HEK293 (cell line): ENCODE measurements at regions not wholly inside any gene's neighbourhood (a gene's known extent, or its start where the extent isn't known, plus 50 kb on each side); places are given as distances from the start of the nearest gene placed in this dataset.

ENCODE experiments used
- CTCF ChIA-PET: fragments of 350-600 bp; formaldehyde crosslinking; extraction: SDS; loops from one replicate; lab custom pipeline; 2021; ENCODE audit warnings: antibody characterized with exemption; lab: Yijun Ruan, JAX
- POLR2A ChIA-PET: fragments of 300-600 bp; formaldehyde crosslinking; extraction: SDS; loops from one replicate; lab custom pipeline; 2020; ENCODE audit warnings: antibody characterized with exemption, inconsistent platforms; lab: Yijun Ruan, JAX
- H3K27ac ChIP-seq: fragments of 200-500 bp; sonication (Bioruptor generic); 2 replicates; pipeline ENCODE4 v1.5.1; 2014; ENCODE audit warnings: low read depth, low read length, control low read depth, inconsistent platforms; ENCODE audit errors: extremely low read depth
- H3K36me3 ChIP-seq, 2 experiments: fragments of 200-500 bp in 1 of 2; sonication (Bioruptor generic) in 1 of 2; 1 replicate in 1 of 2; 2 replicates in 1 of 2; pipeline ENCODE4 v1.5.1; 2014 to 2017; ENCODE audit warnings: inconsistent platforms in 2 of 2, low read length in 2 of 2; ENCODE audit not compliant: control insufficient read depth in 2 of 2, insufficient read depth in 1 of 2
- H3K4me1 ChIP-seq: fragments of 200-500 bp; sonication (Bioruptor generic); 2 replicates; pipeline ENCODE4 v1.5.1; 2014; ENCODE audit warnings: mild to moderate bottlenecking, low read length, inconsistent platforms; ENCODE audit not compliant: control insufficient read depth, insufficient read depth
- H3K4me3 ChIP-seq: 2 replicates; pipeline ENCODE4 v1.5.1; 2011; ENCODE audit warnings: low read depth, mild to moderate bottlenecking, control low read depth, low read length, moderate library complexity
- H3K9me3 ChIP-seq: fragments of 200-500 bp; sonication (Bioruptor generic); 2 replicates; pipeline ENCODE4 v1.5.1; 2014; ENCODE audit warnings: low read depth, low read length, inconsistent platforms; ENCODE audit not compliant: control insufficient read depth, insufficient read depth
- ELK4 ChIP-seq: IDR thresholded peaks from 2 replicates; pipeline ENCODE4 v1.6.1; 2011; ENCODE audit warnings: mild to moderate bottlenecking, low read depth, low read length, borderline replicate concordance
- HOXC10 ChIP-seq: sonication (generic); formaldehyde crosslinking; IDR thresholded peaks from 2 replicates; pipeline ENCODE4 v1.8.1; 2023; ENCODE audit warnings: mild to moderate bottlenecking, missing genetic modification reagents
- OSR2 ChIP-seq: fragments of 450-650 bp; formaldehyde crosslinking; IDR thresholded peaks from 2 replicates; pipeline ENCODE4 v1.5.1; 2016; ENCODE audit warnings: missing biosample characterization, missing genetic modification characterization
- SCRT2 ChIP-seq: fragments of 450-650 bp; formaldehyde crosslinking; IDR thresholded peaks from 2 replicates; pipeline ENCODE4 v1.5.1; 2016; ENCODE audit warnings: missing biosample characterization, missing genetic modification characterization
- ZBTB11 ChIP-seq: fragments of 450-650 bp; formaldehyde crosslinking; conservative IDR thresholded peaks from 2 replicates; pipeline ENCODE4 v1.5.1; 2016; ENCODE audit warnings: low read depth, missing biosample characterization, missing genetic modification characterization
- ZBTB17 ChIP-seq: fragments of 450-650 bp; formaldehyde crosslinking; IDR thresholded peaks from 2 replicates; pipeline ENCODE4 v1.5.1; 2016; ENCODE audit warnings: missing biosample characterization, missing genetic modification characterization
- ZBTB44 ChIP-seq: fragments of 450-650 bp; IDR thresholded peaks from 2 replicates; pipeline ENCODE4 v1.5.1; 2018; ENCODE audit warnings: missing biosample characterization, mild to moderate bottlenecking, missing genetic modification characterization
- ZBTB48 ChIP-seq: fragments of 450-650 bp; formaldehyde crosslinking; IDR thresholded peaks from 2 replicates; pipeline ENCODE4 v1.5.1; 2016; ENCODE audit warnings: missing biosample characterization, missing genetic modification characterization
- ZFHX2 ChIP-seq: fragments of 450-650 bp; formaldehyde crosslinking; conservative IDR thresholded peaks from 2 replicates; pipeline ENCODE4 v1.5.1; 2016; ENCODE audit warnings: missing biosample characterization, missing genetic modification characterization
- ZFP69B ChIP-seq: fragments of 450-650 bp; formaldehyde crosslinking; IDR thresholded peaks from 2 replicates; pipeline ENCODE4 v1.5.1; 2016; ENCODE audit warnings: missing biosample characterization, missing genetic modification characterization
- ZNF16 ChIP-seq: fragments of 450-650 bp; formaldehyde crosslinking; IDR thresholded peaks from 2 replicates; pipeline ENCODE4 v1.5.1; 2016; ENCODE audit warnings: low read depth, missing biosample characterization, missing genetic modification characterization
- ZNF174 ChIP-seq: fragments of 450-650 bp; formaldehyde crosslinking; IDR thresholded peaks from 2 replicates; pipeline ENCODE4 v1.5.0; 2017; ENCODE audit warnings: missing biosample characterization, mild to moderate bottlenecking, missing genetic modification characterization
- ZNF184 ChIP-seq: fragments of 450-650 bp; IDR thresholded peaks from 2 replicates; pipeline ENCODE4 v1.5.1; 2018; ENCODE audit warnings: missing biosample characterization, mild to moderate bottlenecking, missing genetic modification characterization
- ZNF2 ChIP-seq: fragments of 450-650 bp; formaldehyde crosslinking; IDR thresholded peaks from 2 replicates; pipeline ENCODE4 v1.5.1; 2016; ENCODE audit warnings: missing biosample characterization, missing genetic modification characterization
- ZNF202 ChIP-seq: fragments of 450-650 bp; formaldehyde crosslinking; IDR thresholded peaks from 2 replicates; pipeline ENCODE4 v1.5.1; 2016; ENCODE audit warnings: missing biosample characterization, missing genetic modification characterization, borderline replicate concordance
- ZNF23 ChIP-seq: fragments of 450-650 bp; formaldehyde crosslinking; IDR thresholded peaks from 2 replicates; pipeline ENCODE4 v1.5.1; 2016; ENCODE audit warnings: missing biosample characterization, missing genetic modification characterization, borderline replicate concordance
- ZNF266 ChIP-seq: fragments of 450-650 bp; formaldehyde crosslinking; IDR thresholded peaks from 2 replicates; pipeline ENCODE4 v1.5.1; 2016; ENCODE audit warnings: missing biosample characterization, missing genetic modification characterization, low read depth
- ZNF274 ChIP-seq, 2 experiments: fragments of 200-500 bp in 1 of 2; fragments of 450-650 bp in 1 of 2; sonication (Bioruptor generic) in 1 of 2; formaldehyde crosslinking in 1 of 2; IDR thresholded peaks; 2 replicates each; pipeline versions ENCODE4 v1.5.1 to v1.6.1; 2014 to 2016; ENCODE audit warnings: borderline replicate concordance in 1 of 2, inconsistent platforms in 1 of 2, low read length in 1 of 2, missing biosample characterization in 1 of 2, missing genetic modification characterization in 1 of 2
- ZNF292 ChIP-seq: fragments of 450-650 bp; formaldehyde crosslinking; IDR thresholded peaks from 2 replicates; pipeline ENCODE4 v1.5.1; 2016; ENCODE audit warnings: low read depth, missing biosample characterization, missing genetic modification characterization, borderline replicate concordance
- ZNF394 ChIP-seq: fragments of 450-650 bp; formaldehyde crosslinking; IDR thresholded peaks from 2 replicates; pipeline ENCODE4 v1.5.1; 2016; ENCODE audit warnings: missing biosample characterization, missing genetic modification characterization, mild to moderate bottlenecking, moderate library complexity, borderline replicate concordance
- ZNF423 ChIP-seq: fragments of 450-650 bp; formaldehyde crosslinking; IDR thresholded peaks from 2 replicates; pipeline ENCODE4 v1.5.1; 2016; ENCODE audit warnings: missing biosample characterization, missing genetic modification characterization
- ZNF521 ChIP-seq: fragments of 450-650 bp; formaldehyde crosslinking; IDR thresholded peaks from 2 replicates; pipeline ENCODE4 v1.5.1; 2017; ENCODE audit warnings: missing biosample characterization, mild to moderate bottlenecking, missing genetic modification characterization
- ZNF555 ChIP-seq: fragments of 450-650 bp; formaldehyde crosslinking; conservative IDR thresholded peaks from 2 replicates; pipeline ENCODE4 v1.5.1; 2017; ENCODE audit warnings: missing biosample characterization, mild to moderate bottlenecking, missing genetic modification characterization, inconsistent platforms
- ZNF571 ChIP-seq: fragments of 450-650 bp; formaldehyde crosslinking; IDR thresholded peaks from 2 replicates; pipeline ENCODE4 v1.5.0; 2017; ENCODE audit warnings: missing biosample characterization, missing genetic modification characterization
- ZNF600 ChIP-seq: fragments of 450-650 bp; formaldehyde crosslinking; IDR thresholded peaks from 2 replicates; pipeline ENCODE4 v1.5.1; 2016; ENCODE audit warnings: missing biosample characterization, missing genetic modification characterization
- ZNF624 ChIP-seq: fragments of 450-650 bp; formaldehyde crosslinking; IDR thresholded peaks from 2 replicates; pipeline ENCODE4 v1.5.1; 2017; ENCODE audit warnings: missing biosample characterization, missing genetic modification characterization
- ZSCAN23 ChIP-seq: fragments of 450-650 bp; formaldehyde crosslinking; IDR thresholded peaks from 2 replicates; pipeline ENCODE4 v1.5.1; 2016; ENCODE audit warnings: missing biosample characterization, missing genetic modification characterization
- ZSCAN4 ChIP-seq: fragments of 450-650 bp; formaldehyde crosslinking; IDR thresholded peaks from 2 replicates; pipeline ENCODE4 v1.5.1; 2017; ENCODE audit warnings: missing biosample characterization, missing genetic modification characterization
- ZXDB ChIP-seq: fragments of 450-650 bp; formaldehyde crosslinking; IDR thresholded peaks from 2 replicates; pipeline ENCODE4 v1.5.1; 2016; ENCODE audit warnings: missing biosample characterization, missing genetic modification characterization

GRCh38 chr3:44013967-44014366 lies 227.7 kb upstream of the TOPAZ1 start (continued):
- TF ChIP-seq SCRT2 (no peak), ZNF521 (tag by site-specific recombination) (no peak), ZNF423 (tag by site-specific recombination) (no peak), ZFHX2 (peak; percentile 86), ELK4 (no peak), ZNF202 (tag by site-specific recombination) (no peak), ZNF174 (no peak), HOXC10 (CRISPR knock-in tag) (no peak)

- CTCF ChIA-PET = no interaction called here
- no peak overlapping the region for H3K27ac ChIP-seq
- no peaks in the 10 kb centered on the region for H3K4me1 ChIP-seq
- TF ChIP-seq ZFP69B (tag by site-specific recombination) (no peak), ZNF292 (tag by site-specific recombination) (no peak), ZNF394 (no peak), ZNF23 (tag by site-specific recombination) (no peak), ZNF16 (no peak), ZBTB48 (tag by site-specific recombination) (no peak), ZXDB (tag by site-specific recombination) (no peak), ZNF571 (tag by site-specific recombination) (no peak), ZNF2 (tag by site-specific recombination) (no peak)
- H3K9me3 ChIP-seq = no peaks in the 10 kb centered on the region
- POLR2A ChIA-PET = no interaction called here
- H3K36me3 ChIP-seq = no peaks in the 10 kb centered on the region
- no peak overlapping the region for H3K4me3 ChIP-seq
These were observed 226.5 kb upstream of the TOPAZ1 start for GRCh38 chr3:44015170-44015569.

- POLR2A ChIA-PET = no interaction called here
- H3K4me1 ChIP-seq = no peaks in the 10 kb centered on the region
- no peak overlapping the region for H3K4me3 ChIP-seq
- TF ChIP-seq ZBTB17 (tag by site-specific recombination) = no peak
- TF ChIP-seq ZNF274 (IDR thresholded peaks at IDR 0.05; ENCODE audit: low read length) = no peak
- TF ChIP-seq ZNF274 (tag by site-specific recombination; IDR thresholded peaks at IDR 0.05; ENCODE audit: borderline replicate concordance) = no peak
- TF ChIP-seq ZNF266 (tag by site-specific recombination) = no peak
- TF ChIP-seq ZNF184 = no peak
- no peak for TF ChIP-seq ZSCAN23 (tag by site-specific recombination)
- no peak for TF ChIP-seq ZBTB44 (tag by site-specific recombination)
- TF ChIP-seq ZNF600 = no peak
- TF ChIP-seq OSR2 = no peak
- no peak for TF ChIP-seq ZSCAN4 (tag by site-specific recombination)
- no peak for TF ChIP-seq ZNF624
- TF ChIP-seq ZBTB11 (tag by site-specific recombination) = no peak
- TF ChIP-seq ZNF555 (tag by site-specific recombination) = no peak
- TF ChIP-seq, all 188 proteins: peak for 0
- Histone ChIP-seq H3K9me3 (no peaks in the 10 kb centered on the region), H3K27ac (no peak overlapping the region), H3K36me3 (no peaks in the 10 kb centered on the region)
- CTCF ChIA-PET = no interaction called here
These were observed 224.9 kb upstream of the TOPAZ1 start for GRCh38 chr3:44016818-44017217.
